GM23338 (cell line): ENCODE measurements at regions not wholly inside any gene's neighbourhood (a gene's known extent, or its start where the extent isn't known, plus 50 kb on each side); places are given as distances from the start of the nearest gene placed in this dataset.

ENCODE experiments used
- ATAC-seq: fragments of 200-7000 bp; cut with Tn5 transposase; 3 replicates; pipeline ENCODE4 v1.9.1; 2020
- DNase-seq: peaks from one replicate; pipeline ENCODE4 v3.0.0-alpha.2; 2015; ENCODE audit warnings: low spot score
- H2AFZ ChIP-seq: fragments of 200-600 bp; sonication (generic); 2 replicates; pipeline ENCODE4 v1.8.0; 2016; ENCODE audit warnings: antibody characterized with exemption, mild to moderate bottlenecking, moderate library complexity
- H3F3A ChIP-seq: fragments of 200-600 bp; sonication (generic); replicated peaks from 2 replicates; pipeline ENCODE4 v1.8.0; 2017; ENCODE audit warnings: antibody characterized with exemption, mixed run types, low read depth
- H3K27ac ChIP-seq: fragments of 200-600 bp; sonication (generic); 2 replicates; pipeline ENCODE4 v1.6.1; 2016; ENCODE audit warnings: low read depth
- H3K27me3 ChIP-seq: fragments of 200-600 bp; sonication (generic); 2 replicates; pipeline ENCODE4 v1.8.0; 2016; ENCODE audit warnings: mild to moderate bottlenecking, mixed run types, moderate library complexity; ENCODE audit not compliant: insufficient read depth
- H3K36me3 ChIP-seq: fragments of 200-600 bp; sonication (generic); 2 replicates; pipeline ENCODE4 v1.8.0; 2016; ENCODE audit warnings: mild to moderate bottlenecking; ENCODE audit not compliant: insufficient read depth
- H3K4me1 ChIP-seq: fragments of 200-600 bp; sonication (generic); 2 replicates; pipeline ENCODE4 v1.8.0; 2016; ENCODE audit warnings: mild to moderate bottlenecking, moderate library complexity; ENCODE audit not compliant: insufficient read depth
- H3K4me2 ChIP-seq: fragments of 200-600 bp; sonication (generic); 2 replicates; pipeline ENCODE4 v1.7.1; 2017; ENCODE audit warnings: mixed run types
- H3K4me3 ChIP-seq: fragments of 200-600 bp; sonication (generic); 2 replicates; pipeline ENCODE4 v1.6.1; 2016; ENCODE audit warnings: mixed run types
- H3K79me2 ChIP-seq: fragments of 200-600 bp; sonication (generic); replicated peaks from 2 replicates; pipeline ENCODE4 v1.8.0; 2017; ENCODE audit warnings: mild to moderate bottlenecking; ENCODE audit not compliant: insufficient read depth
- H3K9me2 ChIP-seq: fragments of 200-600 bp; sonication (generic); 2 replicates; pipeline ENCODE4 v1.8.0; 2017; ENCODE audit not compliant: insufficient read depth
- H4K20me1 ChIP-seq: fragments of 200-600 bp; sonication (generic); replicated peaks from 2 replicates; pipeline ENCODE4 v1.8.0; 2017; ENCODE audit warnings: mild to moderate bottlenecking; ENCODE audit not compliant: insufficient read depth
- H3K27ac Mint-ChIP-seq: 2 replicates; pipeline ENCODE4 v1.8.0; 2020; ENCODE audit warnings: inconsistent platforms, mild to moderate bottlenecking, moderate library complexity, mixed read lengths
- H3K27me3 Mint-ChIP-seq: 3 replicates; pipeline ENCODE4 v1.8.0; 2022; ENCODE audit warnings: low read depth, mild to moderate bottlenecking, moderate library complexity, mixed read lengths, inconsistent platforms; ENCODE audit not compliant: insufficient read depth, poor library complexity
- H3K36me3 Mint-ChIP-seq: 3 replicates; pipeline ENCODE4 v1.8.0; 2021; ENCODE audit warnings: low read depth, mild to moderate bottlenecking, inconsistent platforms, moderate library complexity, mixed read lengths
- H3K4me1 Mint-ChIP-seq: 3 replicates; pipeline ENCODE4 v1.8.0; 2020; ENCODE audit warnings: mild to moderate bottlenecking, inconsistent platforms, mixed read lengths
- H3K4me3 Mint-ChIP-seq: 3 replicates; pipeline ENCODE4 v1.8.0; 2021; ENCODE audit warnings: moderate library complexity, mild to moderate bottlenecking, inconsistent platforms, mixed read lengths
- H3K9me3 Mint-ChIP-seq: 3 replicates; pipeline ENCODE4 v1.8.0; 2020; ENCODE audit warnings: moderate library complexity, mild to moderate bottlenecking, inconsistent platforms, mixed read lengths
- CREB1 ChIP-seq: fragments of 250-450 bp; sonication (Bioruptor Pico); IDR thresholded peaks from 2 replicates; pipeline ENCODE4 v1.5.0; 2020; ENCODE audit warnings: low read depth, mild to moderate bottlenecking, moderate library complexity
- CTCF ChIP-seq, 2 experiments: fragments of 200-600 bp in 1 of 2; sonication (generic) in 1 of 2; conservative IDR thresholded peaks; 2 replicates each; pipeline versions ENCODE4 v1.5.1 to v1.6.1; 2016 to 2017; ENCODE audit warnings: antibody characterized with exemption in 2 of 2, low read depth in 2 of 2, mild to moderate bottlenecking in 2 of 2, moderate library complexity in 1 of 2
- EZH2 ChIP-seq: fragments of 200-600 bp; sonication (generic); IDR thresholded peaks from one replicate; pipeline ENCODE4 v1.8.0; 2017; ENCODE audit warnings: antibody characterized with exemption, mild to moderate bottlenecking, low read depth; ENCODE audit not compliant: unreplicated experiment
- EZH2phosphoT487 ChIP-seq: fragments of 200-600 bp; sonication (generic); IDR thresholded peaks from one replicate; pipeline ENCODE4 v1.8.1; 2018; ENCODE audit warnings: antibody characterized with exemption; ENCODE audit not compliant: unreplicated experiment
- JUNB ChIP-seq: IDR thresholded peaks from one replicate; pipeline ENCODE4 v1.6.1; 2016; ENCODE audit warnings: antibody characterized with exemption; ENCODE audit not compliant: unreplicated experiment
- NANOG ChIP-seq: IDR thresholded peaks from 2 replicates; pipeline ENCODE4 v1.6.1; 2016; ENCODE audit warnings: antibody characterized with exemption, borderline replicate concordance
- STAT1 ChIP-seq: IDR thresholded peaks from one replicate; pipeline ENCODE4 v1.6.1; 2016; ENCODE audit warnings: antibody characterized with exemption; ENCODE audit not compliant: unreplicated experiment
- ZNF114 ChIP-seq: fragments of 250-450 bp; sonication (Bioruptor Pico); IDR thresholded peaks from 2 replicates; pipeline ENCODE4 v1.5.0; 2020; ENCODE audit warnings: mild to moderate bottlenecking, moderate library complexity
- ZNF331 ChIP-seq: fragments of 250-450 bp; sonication (Bioruptor Pico); IDR thresholded peaks from 2 replicates; pipeline ENCODE4 v1.5.0; 2020; ENCODE audit warnings: low read depth, mild to moderate bottlenecking, moderate library complexity
- TF ChIP-seq, protein P1 (sequence below): fragments of 250-450 bp; sonication (Bioruptor Pico); IDR thresholded peaks from 2 replicates; pipeline ENCODE4 v1.5.0; 2020; ENCODE audit warnings: mild to moderate bottlenecking, moderate library complexity
- TF ChIP-seq, protein P2 (sequence below): IDR thresholded peaks from 2 replicates; pipeline ENCODE4 v1.6.1; 2016; ENCODE audit warnings: antibody characterized with exemption

GRCh38 chr14:97843066-97843465, 1045.9 kb downstream of the VRK1 start:
- TF ChIP-seq ZNF114 (no peak), CTCF (conservative IDR thresholded peaks at IDR 0.05; ENCODE audit: low read depth in 2 of 2) (no peak), JUNB (no peak), ZNF331 (CRISPR knock-in tag) (no peak), CREB1 (CRISPR knock-in tag) (no peak), NANOG (no peak), STAT1 (no peak), EZH2phosphoT487 (no peak), EZH2 (no peak)
- TF ChIP-seq, protein P1, sequence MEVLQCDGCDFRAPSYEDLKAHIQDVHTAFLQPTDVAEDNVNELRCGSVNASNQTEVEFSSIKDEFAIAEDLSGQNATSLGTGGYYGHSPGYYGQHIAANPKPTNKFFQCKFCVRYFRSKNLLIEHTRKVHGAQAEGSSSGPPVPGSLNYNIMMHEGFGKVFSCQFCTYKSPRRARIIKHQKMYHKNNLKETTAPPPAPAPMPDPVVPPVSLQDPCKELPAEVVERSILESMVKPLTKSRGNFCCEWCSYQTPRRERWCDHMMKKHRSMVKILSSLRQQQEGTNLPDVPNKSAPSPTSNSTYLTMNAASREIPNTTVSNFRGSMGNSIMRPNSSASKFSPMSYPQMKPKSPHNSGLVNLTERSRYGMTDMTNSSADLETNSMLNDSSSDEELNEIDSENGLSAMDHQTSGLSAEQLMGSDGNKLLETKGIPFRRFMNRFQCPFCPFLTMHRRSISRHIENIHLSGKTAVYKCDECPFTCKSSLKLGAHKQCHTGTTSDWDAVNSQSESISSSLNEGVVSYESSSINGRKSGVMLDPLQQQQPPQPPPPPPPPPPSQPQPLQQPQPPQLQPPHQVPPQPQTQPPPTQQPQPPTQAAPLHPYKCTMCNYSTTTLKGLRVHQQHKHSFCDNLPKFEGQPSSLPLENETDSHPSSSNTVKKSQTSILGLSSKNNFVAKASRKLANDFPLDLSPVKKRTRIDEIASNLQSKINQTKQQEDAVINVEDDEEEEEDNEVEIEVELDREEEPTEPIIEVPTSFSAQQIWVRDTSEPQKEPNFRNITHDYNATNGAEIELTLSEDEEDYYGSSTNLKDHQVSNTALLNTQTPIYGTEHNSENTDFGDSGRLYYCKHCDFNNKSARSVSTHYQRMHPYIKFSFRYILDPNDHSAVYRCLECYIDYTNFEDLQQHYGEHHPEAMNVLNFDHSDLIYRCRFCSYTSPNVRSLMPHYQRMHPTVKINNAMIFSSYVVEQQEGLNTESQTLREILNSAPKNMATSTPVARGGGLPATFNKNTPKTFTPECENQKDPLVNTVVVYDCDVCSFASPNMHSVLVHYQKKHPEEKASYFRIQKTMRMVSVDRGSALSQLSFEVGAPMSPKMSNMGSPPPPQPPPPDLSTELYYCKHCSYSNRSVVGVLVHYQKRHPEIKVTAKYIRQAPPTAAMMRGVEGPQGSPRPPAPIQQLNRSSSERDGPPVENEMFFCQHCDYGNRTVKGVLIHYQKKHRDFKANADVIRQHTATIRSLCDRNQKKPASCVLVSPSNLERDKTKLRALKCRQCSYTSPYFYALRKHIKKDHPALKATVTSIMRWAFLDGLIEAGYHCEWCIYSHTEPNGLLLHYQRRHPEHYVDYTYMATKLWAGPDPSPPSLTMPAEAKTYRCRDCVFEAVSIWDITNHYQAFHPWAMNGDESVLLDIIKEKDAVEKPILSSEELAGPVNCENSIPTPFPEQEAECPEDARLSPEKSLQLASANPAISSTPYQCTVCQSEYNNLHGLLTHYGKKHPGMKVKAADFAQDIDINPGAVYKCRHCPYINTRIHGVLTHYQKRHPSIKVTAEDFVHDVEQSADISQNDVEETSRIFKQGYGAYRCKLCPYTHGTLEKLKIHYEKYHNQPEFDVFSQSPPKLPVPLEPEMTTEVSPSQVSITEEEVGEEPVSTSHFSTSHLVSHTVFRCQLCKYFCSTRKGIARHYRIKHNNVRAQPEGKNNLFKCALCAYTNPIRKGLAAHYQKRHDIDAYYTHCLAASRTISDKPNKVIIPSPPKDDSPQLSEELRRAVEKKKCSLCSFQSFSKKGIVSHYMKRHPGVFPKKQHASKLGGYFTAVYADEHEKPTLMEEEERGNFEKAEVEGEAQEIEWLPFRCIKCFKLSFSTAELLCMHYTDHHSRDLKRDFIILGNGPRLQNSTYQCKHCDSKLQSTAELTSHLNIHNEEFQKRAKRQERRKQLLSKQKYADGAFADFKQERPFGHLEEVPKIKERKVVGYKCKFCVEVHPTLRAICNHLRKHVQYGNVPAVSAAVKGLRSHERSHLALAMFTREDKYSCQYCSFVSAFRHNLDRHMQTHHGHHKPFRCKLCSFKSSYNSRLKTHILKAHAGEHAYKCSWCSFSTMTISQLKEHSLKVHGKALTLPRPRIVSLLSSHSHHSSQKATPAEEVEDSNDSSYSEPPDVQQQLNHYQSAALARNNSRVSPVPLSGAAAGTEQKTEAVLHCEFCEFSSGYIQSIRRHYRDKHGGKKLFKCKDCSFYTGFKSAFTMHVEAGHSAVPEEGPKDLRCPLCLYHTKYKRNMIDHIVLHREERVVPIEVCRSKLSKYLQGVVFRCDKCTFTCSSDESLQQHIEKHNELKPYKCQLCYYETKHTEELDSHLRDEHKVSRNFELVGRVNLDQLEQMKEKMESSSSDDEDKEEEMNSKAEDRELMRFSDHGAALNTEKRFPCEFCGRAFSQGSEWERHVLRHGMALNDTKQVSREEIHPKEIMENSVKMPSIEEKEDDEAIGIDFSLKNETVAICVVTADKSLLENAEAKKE (CRISPR knock-in tag) = no peak
- TF ChIP-seq, protein P2, sequence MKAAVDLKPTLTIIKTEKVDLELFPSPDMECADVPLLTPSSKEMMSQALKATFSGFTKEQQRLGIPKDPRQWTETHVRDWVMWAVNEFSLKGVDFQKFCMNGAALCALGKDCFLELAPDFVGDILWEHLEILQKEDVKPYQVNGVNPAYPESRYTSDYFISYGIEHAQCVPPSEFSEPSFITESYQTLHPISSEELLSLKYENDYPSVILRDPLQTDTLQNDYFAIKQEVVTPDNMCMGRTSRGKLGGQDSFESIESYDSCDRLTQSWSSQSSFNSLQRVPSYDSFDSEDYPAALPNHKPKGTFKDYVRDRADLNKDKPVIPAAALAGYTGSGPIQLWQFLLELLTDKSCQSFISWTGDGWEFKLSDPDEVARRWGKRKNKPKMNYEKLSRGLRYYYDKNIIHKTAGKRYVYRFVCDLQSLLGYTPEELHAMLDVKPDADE = no peak

More at GRCh38 chr14:97843066-97843465, 1045.9 kb downstream of the VRK1 start:
- Mint-ChIP-seq H3K27ac (no peak overlapping the region), H3K36me3 (no peaks in the 10 kb centered on the region), H3K4me3 (no peak overlapping the region), H3K4me1 (peaks cover 11% of the 10 kb centered on the region), H3K27me3 (peaks cover 1% of the 10 kb centered on the region), H3K9me3 (no peaks in the 10 kb centered on the region)
- H3K4me2 ChIP-seq = no peak overlapping the region
- 0 out of 2 replicates have a peak, but pooled peaks cover 4% of the 10 kb centered on the region for H3K9me2 ChIP-seq
- H3F3A ChIP-seq = no peaks in the 10 kb centered on the region
- no peak for ATAC-seq
- DNase-seq = no peak
- H3K79me2 ChIP-seq = no peaks in the 10 kb centered on the region
- H4K20me1 ChIP-seq = no peaks in the 10 kb centered on the region
- peaks cover 6% of the 10 kb centered on the region for H3K4me1 ChIP-seq
- H3K27me3 ChIP-seq = no peaks in the 10 kb centered on the region
- H3K36me3 ChIP-seq = no peaks in the 10 kb centered on the region
- no peak overlapping the region for H3K4me3 ChIP-seq
- no peak overlapping the region for H2AFZ ChIP-seq
- H3K27ac ChIP-seq = no peak overlapping the region
